Thyroid gland (tissue), 4 donors: ENCODE measurements at regions not wholly inside any gene's neighbourhood (a gene's known extent, or its start where the extent isn't known, plus 50 kb on each side); places are given as distances from the start of the nearest gene placed in this dataset.

ENCODE experiments used
- DNase-seq, 2 donors: peaks; one replicate each; pipeline ENCODE4 v3.0.0-alpha.2; 2019
- H3K27ac ChIP-seq, 3 donors: fragments of 200-600 bp; sonication (generic); 1 replicate in 2 of 3; 2 replicates in 1 of 3; pipeline ENCODE4 v1.5.1; 2016 to 2019; ENCODE audit warnings: mild to moderate bottlenecking in 1 of 3, moderate library complexity in 1 of 3
- H3K27me3 ChIP-seq: fragments of 200-600 bp; sonication (generic); one replicate; pipeline ENCODE4 v1.5.1; 2019
- H3K36me3 ChIP-seq, 2 donors: fragments of 200-600 bp; sonication (generic); one replicate each; pipeline ENCODE4 v1.5.1; 2016 to 2019
- H3K4me1 ChIP-seq, 2 donors: fragments of 200-600 bp; sonication (generic); one replicate each; pipeline ENCODE4 v1.5.1; 2017 to 2019
- H3K4me3 ChIP-seq, 3 donors: fragments of 200-600 bp; sonication (generic); replicated peaks in 1 of 3; 1 replicate in 2 of 3; 2 replicates in 1 of 3; pipeline ENCODE4 v1.5.1; 2016; ENCODE audit warnings: mild to moderate bottlenecking in 1 of 3
- H3K9me3 ChIP-seq: fragments of 200-600 bp; sonication (generic); one replicate; pipeline ENCODE4 v1.5.1; 2017
- POLR2A ChIP-seq, 2 donors: fragments of 450-650 bp; IDR thresholded peaks; one replicate each; pipeline ENCODE4 v1.6.1; 2017; ENCODE audit warnings: antibody characterized with exemption in 2 of 2, mild to moderate bottlenecking in 2 of 2, moderate library complexity in 1 of 2
- WGBS, 2 donors: methylation state at CpG; one replicate each; pipeline ENCODE4 v1.1.5; 2017; 5-methylcytosine and 5-hydroxymethylcytosine counted together
- intact Hi-C: fragments of 100-400 bp; cut with DNase I; formaldehyde crosslinking; loops from one replicate; pipeline ENCODE4 v1.15.1; 2023
- TF ChIP-seq, protein P1 (sequence below), 6 experiments: fragments of 200-600 bp in 3 of 6; fragments of 450-650 bp in 3 of 6; sonication (generic) in 3 of 6; IDR thresholded peaks; one replicate each; pipeline ENCODE4 v1.5.1; 2016 to 2019; ENCODE audit warnings: antibody characterized with exemption in 6 of 6, mild to moderate bottlenecking in 2 of 6, inconsistent platforms in 1 of 6, moderate library complexity in 1 of 6

DNA sequence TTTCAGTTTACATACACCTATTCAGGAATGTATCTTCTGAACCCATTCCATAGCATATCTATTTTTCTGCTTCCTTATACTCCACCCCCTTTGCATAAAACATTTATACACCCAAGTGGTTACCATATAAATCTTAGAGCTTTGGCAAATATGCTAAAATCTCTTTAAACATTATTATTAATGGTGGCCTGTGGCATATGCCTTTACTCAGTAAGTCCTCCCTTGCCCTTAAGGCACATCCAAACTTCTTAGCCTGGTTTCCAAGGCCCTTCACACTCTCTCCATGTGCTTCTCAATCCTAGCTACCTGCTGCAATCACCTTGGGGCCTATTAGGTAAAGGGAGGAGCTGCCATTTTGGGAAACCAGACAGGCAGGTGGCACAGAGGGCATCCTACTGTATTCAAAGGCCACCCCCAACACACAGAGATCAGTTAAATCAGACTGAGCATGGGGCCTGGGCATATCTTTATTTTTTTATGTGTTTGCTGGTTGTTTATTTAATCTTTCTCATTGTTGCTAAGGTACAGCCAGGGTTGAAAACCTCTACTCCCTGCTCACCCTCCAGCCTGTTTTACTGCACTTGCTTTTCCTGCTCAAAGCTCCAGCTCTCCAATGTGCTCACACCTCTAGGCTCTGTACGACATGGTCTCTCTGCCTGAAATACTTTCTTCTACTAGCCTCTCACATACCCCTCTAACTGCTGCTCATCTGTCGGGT, 242.8 kb upstream of the HNRNPA3 start:
- no peak for DNase-seq
- no peaks in the 10 kb centered on the region for H3K9me3 ChIP-seq
- no peak overlapping the region for H3K4me3 ChIP-seq
- H3K4me1 ChIP-seq = no peaks in the 10 kb centered on the region
- no peaks in the 10 kb centered on the region for H3K36me3 ChIP-seq
- no peaks in the 10 kb centered on the region for H3K27me3 ChIP-seq
- WGBS, 2 donors = 51 to 60% methylated on average over 2 of the region's 2 CpGs
- no peak overlapping the region for H3K27ac ChIP-seq
- TF ChIP-seq POLR2A (IDR thresholded peaks at IDR 0.05) = no peak
- TF ChIP-seq, protein P1, sequence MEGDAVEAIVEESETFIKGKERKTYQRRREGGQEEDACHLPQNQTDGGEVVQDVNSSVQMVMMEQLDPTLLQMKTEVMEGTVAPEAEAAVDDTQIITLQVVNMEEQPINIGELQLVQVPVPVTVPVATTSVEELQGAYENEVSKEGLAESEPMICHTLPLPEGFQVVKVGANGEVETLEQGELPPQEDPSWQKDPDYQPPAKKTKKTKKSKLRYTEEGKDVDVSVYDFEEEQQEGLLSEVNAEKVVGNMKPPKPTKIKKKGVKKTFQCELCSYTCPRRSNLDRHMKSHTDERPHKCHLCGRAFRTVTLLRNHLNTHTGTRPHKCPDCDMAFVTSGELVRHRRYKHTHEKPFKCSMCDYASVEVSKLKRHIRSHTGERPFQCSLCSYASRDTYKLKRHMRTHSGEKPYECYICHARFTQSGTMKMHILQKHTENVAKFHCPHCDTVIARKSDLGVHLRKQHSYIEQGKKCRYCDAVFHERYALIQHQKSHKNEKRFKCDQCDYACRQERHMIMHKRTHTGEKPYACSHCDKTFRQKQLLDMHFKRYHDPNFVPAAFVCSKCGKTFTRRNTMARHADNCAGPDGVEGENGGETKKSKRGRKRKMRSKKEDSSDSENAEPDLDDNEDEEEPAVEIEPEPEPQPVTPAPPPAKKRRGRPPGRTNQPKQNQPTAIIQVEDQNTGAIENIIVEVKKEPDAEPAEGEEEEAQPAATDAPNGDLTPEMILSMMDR (IDR thresholded peaks at IDR 0.05) = no peak
- intact Hi-C loops = no loop called here

DNA sequence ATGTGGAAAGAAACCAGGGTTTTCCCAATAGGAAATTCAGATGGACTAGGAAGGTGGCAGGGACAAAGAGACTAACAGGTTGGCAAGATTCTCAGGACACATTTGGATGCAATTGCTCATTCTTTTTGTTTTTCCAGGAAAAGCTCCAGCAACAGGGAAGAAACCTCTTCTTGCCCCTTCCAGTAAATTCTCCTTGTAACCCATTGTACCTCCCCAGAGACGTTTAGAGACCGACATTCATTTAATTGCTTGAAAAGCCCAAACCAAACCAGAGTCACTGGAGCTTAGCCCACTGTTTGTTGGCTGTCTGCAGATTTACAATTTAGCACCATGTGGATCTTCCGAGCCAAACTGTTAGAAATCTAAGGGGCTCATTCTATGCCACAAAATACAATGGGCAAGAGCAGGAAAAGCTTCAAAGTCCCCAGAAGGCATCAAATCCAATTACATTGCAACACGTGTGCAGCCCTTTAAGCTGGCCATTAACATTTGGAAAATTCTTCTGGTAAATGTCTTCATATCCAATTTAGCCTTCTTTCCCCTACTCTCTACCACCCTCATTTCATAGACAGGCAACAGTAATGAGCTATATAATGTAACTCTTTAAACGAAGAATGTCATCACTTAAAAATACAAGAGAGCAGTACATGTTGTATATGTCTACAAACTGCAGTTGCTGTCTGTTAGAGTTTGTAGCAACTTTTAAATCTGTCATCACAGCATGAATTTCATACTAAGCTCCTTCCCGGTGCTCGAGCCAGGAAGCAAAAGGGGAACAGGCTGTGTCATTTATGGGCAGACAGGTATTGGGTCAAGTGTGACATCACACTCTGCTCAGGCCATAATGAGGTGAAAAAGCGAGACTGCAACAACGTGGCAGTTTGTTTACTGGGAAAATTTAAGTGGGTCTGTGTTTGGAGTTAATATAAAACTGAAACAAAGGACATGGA, 235.6 kb upstream of the HNRNPA3 start:
- H3K27me3 ChIP-seq = no peaks in the 10 kb centered on the region
- H3K4me1 ChIP-seq = no peaks in the 10 kb centered on the region
- 66 to 67% methylated on average over 9 of the region's 9 CpGs for WGBS, 2 donors
- TF ChIP-seq, protein P1 (IDR thresholded peaks at IDR 0.05) = no peak
- TF ChIP-seq POLR2A (IDR thresholded peaks at IDR 0.05) = no peak
- H3K36me3 ChIP-seq = no peaks in the 10 kb centered on the region
- intact Hi-C loops = no loop called here
- H3K27ac ChIP-seq = no peak overlapping the region
- no peak overlapping the region for H3K4me3 ChIP-seq
- no peak for DNase-seq
- H3K9me3 ChIP-seq = no peaks in the 10 kb centered on the region

DNA sequence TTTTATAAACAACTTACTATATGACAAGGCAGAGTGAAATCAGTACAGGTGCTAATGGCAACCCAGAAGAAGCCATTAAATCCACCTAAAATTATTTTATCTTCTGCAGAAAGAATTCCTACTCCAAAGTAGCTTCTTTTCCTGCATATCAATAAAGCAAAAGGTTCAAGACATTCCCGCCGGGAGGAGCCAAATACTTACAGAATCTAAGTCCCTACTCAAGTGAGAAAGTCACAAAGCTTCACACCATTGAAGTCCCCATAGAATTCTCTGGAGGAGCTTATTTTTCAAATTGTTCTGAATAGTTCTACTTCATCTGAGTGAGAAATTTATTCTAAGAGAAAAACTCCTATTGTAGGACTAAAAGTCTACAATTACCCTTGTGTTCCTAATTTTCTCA, 233.7 kb upstream of the HNRNPA3 start:
- peaks cover 8% of the 10 kb centered on the region for H3K27me3 ChIP-seq
- no peaks in the 10 kb centered on the region for H3K36me3 ChIP-seq
- no peaks in the 10 kb centered on the region for H3K9me3 ChIP-seq
- no peak overlapping the region for H3K4me3 ChIP-seq
- TF ChIP-seq, protein P1 (IDR thresholded peaks at IDR 0.05) = no peak
- no peak for TF ChIP-seq POLR2A (IDR thresholded peaks at IDR 0.05)
- DNase-seq = no peak
- 76 to 80% methylated on average over 2 of the region's 2 CpGs for WGBS, 2 donors
- no peaks in the 10 kb centered on the region for H3K4me1 ChIP-seq
- intact Hi-C loops = no loop called here
- no peak overlapping the region for H3K27ac ChIP-seq

DNA sequence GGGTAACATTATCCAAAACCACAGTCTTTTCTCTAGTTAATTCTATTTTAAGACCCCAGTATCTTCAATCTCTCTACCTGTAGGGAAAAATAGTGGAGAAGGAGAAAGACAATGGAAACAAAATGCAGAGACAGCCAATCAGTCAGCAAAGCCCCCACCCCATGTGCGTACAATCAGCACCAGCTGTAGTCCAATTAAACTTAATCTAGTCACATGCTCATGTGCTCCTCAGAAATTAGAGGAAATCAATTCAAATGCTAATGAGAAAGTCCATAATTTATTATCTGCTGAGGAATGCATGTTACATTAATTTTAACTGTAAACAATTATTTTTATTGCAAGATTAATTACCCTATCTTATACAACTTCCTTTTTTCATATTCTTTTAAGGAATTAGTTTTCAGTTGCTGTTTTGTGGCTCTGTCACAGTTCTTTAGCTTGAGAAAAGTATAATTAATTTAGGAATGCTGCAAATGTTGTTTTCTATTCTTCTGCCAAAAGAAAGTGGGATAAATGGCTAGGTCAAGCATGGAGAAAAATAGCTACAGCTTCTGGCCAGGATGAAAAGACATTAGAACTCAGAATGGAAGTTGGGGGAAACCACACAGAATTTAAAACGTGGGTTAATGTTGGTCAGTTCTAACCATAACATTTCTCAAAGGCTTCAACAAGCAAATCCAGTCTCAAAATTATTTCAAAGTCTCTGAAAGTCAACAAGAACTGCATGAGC, 232.4 kb upstream of the HNRNPA3 start:
- H3K9me3 ChIP-seq = no peaks in the 10 kb centered on the region
- TF ChIP-seq, protein P1 (IDR thresholded peaks at IDR 0.05) = no peak
- TF ChIP-seq POLR2A (IDR thresholded peaks at IDR 0.05) = no peak
- H3K36me3 ChIP-seq = no peaks in the 10 kb centered on the region
- intact Hi-C loops = no loop called here
- no peak overlapping the region for H3K4me3 ChIP-seq
- peaks cover 8% of the 10 kb centered on the region for H3K27me3 ChIP-seq
- DNase-seq = no peak
- no peaks in the 10 kb centered on the region for H3K4me1 ChIP-seq
- WGBS, 2 donors = 75% methylated on average over 2 of the region's 2 CpGs
- no peak overlapping the region for H3K27ac ChIP-seq
